Kidney (tissue), 13 donors: ENCODE measurements at regions not wholly inside any gene's neighbourhood (a gene's known extent, or its start where the extent isn't known, plus 50 kb on each side); places are given as distances from the start of the nearest gene placed in this dataset.

ENCODE experiments used
- DNase-seq, 5 donors: peaks; one replicate each; pipeline ENCODE4 v3.0.0-alpha.2; 2013 to 2020
- FAIRE-seq: peaks from 2 replicates; lab custom pipeline; 2012; peaks lifted over from hg19 to GRCh38; lab: Jason Lieb, UNC
- H3K27ac ChIP-seq, 2 donors: one replicate each; pipeline ENCODE4 v1.7.0; 2013; ENCODE audit warnings: low read depth in 2 of 2, low read length in 2 of 2, inconsistent platforms in 1 of 2
- H3K27me3 ChIP-seq: one replicate; pipeline ENCODE4 v1.7.1; 2013; ENCODE audit warnings: low read length, inconsistent platforms; ENCODE audit not compliant: control insufficient read depth, insufficient read depth
- H3K36me3 ChIP-seq, 3 donors: one replicate each; pipeline versions ENCODE4 v1.7.0 to v1.7.1; 2013; ENCODE audit warnings: low read length in 3 of 3, control low read depth in 1 of 3, inconsistent platforms in 1 of 3; ENCODE audit not compliant: insufficient read depth in 3 of 3, control insufficient read depth in 2 of 3
- H3K4me1 ChIP-seq, 3 donors: one replicate each; pipeline versions ENCODE4 v1.7.0 to v1.7.1; 2013; ENCODE audit warnings: low read length in 3 of 3, inconsistent platforms in 1 of 3, low read depth in 1 of 3; ENCODE audit not compliant: control insufficient read depth in 2 of 3, insufficient read depth in 2 of 3
- H3K4me3 ChIP-seq, 3 donors: one replicate each; pipeline versions ENCODE4 v1.7.0 to v1.8.1; 2013; ENCODE audit warnings: low read length in 3 of 3, control low read depth in 1 of 3, inconsistent platforms in 1 of 3
- H3K9ac ChIP-seq, 3 donors: one replicate each; pipeline versions ENCODE4 v1.7.0 to v1.7.1; 2013; ENCODE audit warnings: low read length in 3 of 3, control low read depth in 1 of 3, inconsistent platforms in 1 of 3
- H3K9me3 ChIP-seq, 3 donors: one replicate each; pipeline versions ENCODE4 v1.7.0 to v1.7.1; 2013; ENCODE audit warnings: low read length in 3 of 3, control low read depth in 1 of 3, inconsistent platforms in 1 of 3; ENCODE audit not compliant: control insufficient read depth in 2 of 3, insufficient read depth in 1 of 3
- CTCF ChIP-seq: IDR thresholded peaks from 3 replicates; pipeline ENCODE4 v1.5.1; 2012; ENCODE audit warnings: mild to moderate bottlenecking, moderate library complexity, borderline replicate concordance; ENCODE audit not compliant: insufficient read depth; ENCODE audit errors: extremely low read depth
- intact Hi-C: fragments of 100-400 bp; cut with DNase I; formaldehyde crosslinking; loops from one replicate; pipeline ENCODE4 v1.11.1; 2022
- donor health status: control.
- donor health status: control.
- donor health status: control.
- donor health status: control.
- donor health status: control.
- donor health status: DM: yes; HTN: yes; CAD: no.
- donor health status: Normal renal cell carcinoma (clear cell type).

GRCh38 chr9:71485326-71485725, 283.0 kb downstream of the CEMIP2 start:
- no peak overlapping the region for H3K9ac ChIP-seq
- no peaks in the 10 kb centered on the region for H3K27me3 ChIP-seq
- no peak overlapping the region for H3K27ac ChIP-seq
- intact Hi-C loops, result no loop called here
- no peak overlapping the region for H3K4me3 ChIP-seq
- no peak for TF ChIP-seq CTCF
- no peaks in the 10 kb centered on the region for H3K36me3 ChIP-seq
- DNase-seq (no peak), FAIRE-seq (no peak)
- H3K9me3 ChIP-seq, result no peaks in the 10 kb centered on the region
- no peaks in the 10 kb centered on the region for H3K4me1 ChIP-seq

GRCh38 chr9:71483436-71483835, 284.9 kb downstream of the CEMIP2 start:
- H3K36me3 ChIP-seq, result no peaks in the 10 kb centered on the region
- no peak overlapping the region for H3K4me3 ChIP-seq
- no peaks in the 10 kb centered on the region for H3K9me3 ChIP-seq
- FAIRE-seq (no peak), DNase-seq (no peak)
- H3K27ac ChIP-seq, result no peak overlapping the region
- TF ChIP-seq CTCF, result no peak
- no peaks in the 10 kb centered on the region for H3K4me1 ChIP-seq
- intact Hi-C loops, result no loop called here
- H3K9ac ChIP-seq, result no peak overlapping the region
- no peaks in the 10 kb centered on the region for H3K27me3 ChIP-seq

GRCh38 chr9:71479621-71480020, 288.7 kb downstream of the CEMIP2 start:
- no peak for FAIRE-seq
- no peak overlapping the region for H3K4me3 ChIP-seq
- intact Hi-C loops, result no loop called here
- H3K36me3 ChIP-seq, result no peaks in the 10 kb centered on the region
- H3K27me3 ChIP-seq, result no peaks in the 10 kb centered on the region
- no peak for DNase-seq
- no peaks in the 10 kb centered on the region for H3K4me1 ChIP-seq
- no peaks in the 10 kb centered on the region for H3K9me3 ChIP-seq
- TF ChIP-seq CTCF, result no peak
- H3K9ac ChIP-seq, result no peak overlapping the region
- H3K27ac ChIP-seq, result no peak overlapping the region

GRCh38 chr9:71472400-71472799, 295.9 kb downstream of the CEMIP2 start:
- no peaks in the 10 kb centered on the region for H3K27me3 ChIP-seq

More at GRCh38 chr9:71472400-71472799, 295.9 kb downstream of the CEMIP2 start:
- Histone ChIP-seq H3K36me3 (no peaks in the 10 kb centered on the region), H3K27ac (no peak overlapping the region), H3K4me3 (no peak overlapping the region), H3K4me1 (no peaks in the 10 kb centered on the region), H3K9me3 (no peaks in the 10 kb centered on the region), H3K9ac (no peak overlapping the region)
- FAIRE-seq, result no peak
- no peak for TF ChIP-seq CTCF
- intact Hi-C loops, result no loop called here
- no peak for DNase-seq
